Trophoblast cell (in vitro differentiated cells and primary cell): ENCODE measurements at regions not wholly inside any gene's neighbourhood (a gene's known extent, or its start where the extent isn't known, plus 50 kb on each side); places are given as distances from the start of the nearest gene placed in this dataset.

Experiments used
- DNase-seq, 2 donors: peaks; one replicate each; pipeline ENCODE4 v3.0.0-alpha.2; 2016
- H2AFZ ChIP-seq: 2 replicates; pipeline ENCODE4 v1.6.1; 2013; ENCODE audit warnings: low read length, moderate library complexity, mild to moderate bottlenecking; ENCODE audit not compliant: insufficient read depth, poor library complexity
- H2AK5ac ChIP-seq: 2 replicates; pipeline ENCODE4 v1.6.1; 2013; ENCODE audit warnings: mild to moderate bottlenecking, low read length
- H2BK120ac ChIP-seq: 2 replicates; pipeline ENCODE4 v1.6.1; 2013; ENCODE audit warnings: low read length, mild to moderate bottlenecking, moderate library complexity; ENCODE audit not compliant: insufficient read depth, poor library complexity
- H2BK12ac ChIP-seq: 2 replicates; pipeline ENCODE4 v1.6.1; 2013; ENCODE audit warnings: mild to moderate bottlenecking, low read length, moderate library complexity
- H2BK5ac ChIP-seq: 2 replicates; pipeline ENCODE4 v1.6.1; 2013; ENCODE audit warnings: low read length, low read depth, moderate library complexity, mild to moderate bottlenecking; ENCODE audit not compliant: poor library complexity
- H3K14ac ChIP-seq: 2 replicates; pipeline ENCODE4 v1.6.1; 2013; ENCODE audit warnings: mild to moderate bottlenecking, low read length
- H3K18ac ChIP-seq: 2 replicates; pipeline ENCODE4 v1.6.1; 2013; ENCODE audit warnings: mild to moderate bottlenecking, low read length
- H3K23ac ChIP-seq: 2 replicates; pipeline ENCODE4 v1.6.1; 2013; ENCODE audit warnings: low read length
- H3K27ac ChIP-seq: 2 replicates; pipeline ENCODE4 v1.5.1; 2013; ENCODE audit warnings: low read depth, mild to moderate bottlenecking, inconsistent platforms, low read length, moderate library complexity
- H3K27me3 ChIP-seq: 2 replicates; pipeline ENCODE4 v1.6.1; 2013; ENCODE audit warnings: inconsistent platforms, mild to moderate bottlenecking, low read length, moderate library complexity; ENCODE audit not compliant: insufficient read depth
- H3K36me3 ChIP-seq, 2 experiments: 1 replicate in 1 of 2; 2 replicates in 1 of 2; pipeline ENCODE4 v1.6.1; 2013; ENCODE audit warnings: low read length in 2 of 2, mild to moderate bottlenecking in 2 of 2, moderate library complexity in 1 of 2; ENCODE audit not compliant: insufficient read depth in 2 of 2, control insufficient read depth in 1 of 2
- H3K4ac ChIP-seq: 2 replicates; pipeline ENCODE4 v1.6.1; 2013; ENCODE audit warnings: low read depth, mild to moderate bottlenecking, low read length, moderate library complexity
- H3K4me1 ChIP-seq, 2 experiments: 1 replicate in 1 of 2; 2 replicates in 1 of 2; pipeline ENCODE4 v1.6.1; 2013; ENCODE audit warnings: low read length in 2 of 2, mild to moderate bottlenecking in 2 of 2, moderate library complexity in 1 of 2; ENCODE audit not compliant: insufficient read depth in 2 of 2, control insufficient read depth in 1 of 2
- H3K4me2 ChIP-seq: 2 replicates; pipeline ENCODE4 v1.6.1; 2013; ENCODE audit warnings: inconsistent platforms, mild to moderate bottlenecking, low read length, moderate library complexity
- H3K4me3 ChIP-seq: 2 replicates; pipeline ENCODE4 v1.5.1; 2013; ENCODE audit warnings: mild to moderate bottlenecking, low read depth, low read length, inconsistent platforms
- H3K79me1 ChIP-seq: one replicate; pipeline ENCODE4 v1.6.1; 2013; ENCODE audit warnings: low read length
- H3K79me2 ChIP-seq: 2 replicates; pipeline ENCODE4 v1.6.1; 2013; ENCODE audit warnings: low read length, mild to moderate bottlenecking; ENCODE audit not compliant: control insufficient read depth, insufficient read depth, poor library complexity
- H3K9ac ChIP-seq: 2 replicates; pipeline ENCODE4 v1.6.1; 2013; ENCODE audit warnings: mild to moderate bottlenecking, low read length
- H3K9me3 ChIP-seq: 2 replicates; pipeline ENCODE4 v1.6.1; 2013; ENCODE audit warnings: low read depth, mild to moderate bottlenecking, control low read depth, inconsistent platforms, low read length; ENCODE audit not compliant: insufficient read depth
- H4K12ac ChIP-seq: 2 replicates; pipeline ENCODE4 v1.6.1; 2013; ENCODE audit warnings: low read depth, mild to moderate bottlenecking, low read length, moderate library complexity
- H4K8ac ChIP-seq: 2 replicates; pipeline ENCODE4 v1.6.1; 2013; ENCODE audit warnings: low read depth, mild to moderate bottlenecking, low read length, moderate library complexity
- H4K91ac ChIP-seq: one replicate; pipeline ENCODE4 v1.6.1; 2013; ENCODE audit warnings: low read depth, mild to moderate bottlenecking, low read length, moderate library complexity
- WGBS: extraction: QIAGEN DNeasy Blood & Tissue Kit; methylation state at CpG from one replicate; pipeline ENCODE4 v1.1.7; 2013; ENCODE audit warnings: missing lambda C conversion rate; ENCODE audit not compliant: insufficient read length, insufficient coverage; ENCODE audit errors: extremely low coverage; 5-methylcytosine and 5-hydroxymethylcytosine counted together

- H3K23ac ChIP-seq = no peak overlapping the region
- no peak overlapping the region for H2AK5ac ChIP-seq
- no CpG with 5 or more reads among the region's 5 CpGs for WGBS
- no peak overlapping the region for H4K91ac ChIP-seq
- no peak overlapping the region for H2AFZ ChIP-seq
- no peak overlapping the region for H3K4ac ChIP-seq
- no peaks in the 10 kb centered on the region for H3K79me1 ChIP-seq
- H3K27me3 ChIP-seq = no peaks in the 10 kb centered on the region
- H3K4me1 ChIP-seq = peaks cover 0 to 2% of the 10 kb centered on the region in 2 experiments
- H3K18ac ChIP-seq = no peak overlapping the region
- H3K9ac ChIP-seq = no peak overlapping the region
- H3K9me3 ChIP-seq = peaks cover 2% of the 10 kb centered on the region
- H4K8ac ChIP-seq = no peak overlapping the region
- H3K14ac ChIP-seq = no peak overlapping the region
- H3K4me3 ChIP-seq = no peak overlapping the region
- H2BK12ac ChIP-seq = no peak overlapping the region
- no peak overlapping the region for H2BK5ac ChIP-seq
- H2BK120ac ChIP-seq = no peak overlapping the region
- no peak overlapping the region for H3K27ac ChIP-seq
- no peak overlapping the region for H4K12ac ChIP-seq
- DNase-seq = no peak
- no peaks in the 10 kb centered on the region for H3K36me3 ChIP-seq
- H3K79me2 ChIP-seq = no peaks in the 10 kb centered on the region
- no peak overlapping the region for H3K4me2 ChIP-seq
Observed at GRCh38 chr2:60267122-60267521, 286.3 kb downstream of the BCL11A start.

GRCh38 chr2:60262178-60262577, 291.3 kb downstream of the BCL11A start:
- Histone ChIP-seq H3K27me3 (no peaks in the 10 kb centered on the region), H3K79me1 (no peaks in the 10 kb centered on the region), H4K91ac (no peak overlapping the region), H3K9me3 (peaks cover 2% of the 10 kb centered on the region), H2BK12ac (no peak overlapping the region), H3K79me2 (no peaks in the 10 kb centered on the region), H3K18ac (no peak overlapping the region), H3K36me3 (no peaks in the 10 kb centered on the region), H4K8ac (no peak overlapping the region), H3K14ac (no peak overlapping the region), H3K9ac (no peak overlapping the region), H3K4me2 (no peak overlapping the region), H2AFZ (no peak overlapping the region), H3K4me3 (no peak overlapping the region), H2AK5ac (no peak overlapping the region), H3K27ac (no peak overlapping the region), H2BK5ac (no peak overlapping the region), H3K4me1 (peaks cover 4 to 5% of the 10 kb centered on the region in 2 experiments), H2BK120ac (no peak overlapping the region), H4K12ac (no peak overlapping the region), H3K23ac (no peak overlapping the region), H3K4ac (no peak overlapping the region)
- no peak for DNase-seq
- no CpG with 5 or more reads among the region's 7 CpGs for WGBS

GRCh38 chr2:60260639-60261296, 292.7 kb downstream of the BCL11A start:
- DNase-seq = peak; percentile 10 to 30
- Histone ChIP-seq H4K12ac (no peak overlapping the region), H4K91ac (no peak overlapping the region), H3K4me1 (peaks cover 4 to 5% of the 10 kb centered on the region in 2 experiments), H3K27ac (no peak overlapping the region), H4K8ac (no peak overlapping the region), H3K79me1 (no peaks in the 10 kb centered on the region), H2AFZ (no peak overlapping the region), H2BK12ac (no peak overlapping the region), H3K9ac (no peak overlapping the region), H3K9me3 (no peaks in the 10 kb centered on the region), H2BK120ac (no peak overlapping the region), H3K79me2 (no peaks in the 10 kb centered on the region), H3K4ac (no peak overlapping the region), H3K4me3 (no peak overlapping the region), H3K23ac (no peak overlapping the region), H3K27me3 (no peaks in the 10 kb centered on the region), H3K14ac (no peak overlapping the region), H3K36me3 (no peaks in the 10 kb centered on the region), H2AK5ac (no peak overlapping the region), H3K18ac (no peak overlapping the region), H2BK5ac (no peak overlapping the region), H3K4me2 (no peak overlapping the region)
- WGBS = no CpG with 5 or more reads among the region's 13 CpGs

GRCh38 chr2:60259781-60260180, 293.7 kb downstream of the BCL11A start:
- DNase-seq = no peak
- no peak overlapping the region for H4K12ac ChIP-seq
- no peak overlapping the region for H2BK5ac ChIP-seq
- no peak overlapping the region for H2AFZ ChIP-seq
- no peak overlapping the region for H2AK5ac ChIP-seq
- no peak overlapping the region for H3K18ac ChIP-seq
- H3K4me3 ChIP-seq = no peak overlapping the region
- no peak overlapping the region for H4K8ac ChIP-seq
- no peak overlapping the region for H3K4me2 ChIP-seq
- no peak overlapping the region for H3K9ac ChIP-seq
- WGBS = no CpG with 5 or more reads among the region's 1 CpG
- peaks cover 4 to 5% of the 10 kb centered on the region in 2 experiments for H3K4me1 ChIP-seq
- H3K36me3 ChIP-seq = no peaks in the 10 kb centered on the region
- H2BK120ac ChIP-seq = no peak overlapping the region
- no peaks in the 10 kb centered on the region for H3K9me3 ChIP-seq
- no peaks in the 10 kb centered on the region for H3K27me3 ChIP-seq
- H3K23ac ChIP-seq = no peak overlapping the region
- H3K27ac ChIP-seq = no peak overlapping the region
- H3K79me2 ChIP-seq = no peaks in the 10 kb centered on the region
- no peak overlapping the region for H3K14ac ChIP-seq
- no peak overlapping the region for H3K4ac ChIP-seq
- H4K91ac ChIP-seq = no peak overlapping the region
- no peaks in the 10 kb centered on the region for H3K79me1 ChIP-seq
- H2BK12ac ChIP-seq = no peak overlapping the region
